ENCODE measurements at regions not wholly inside any gene's neighbourhood (a gene's known extent, or its start where the extent isn't known, plus 50 kb on each side); places are given as distances from the start of the nearest gene placed in this dataset.

- TF ChIP-seq CTCF (IDR thresholded peaks at IDR 0.05; ENCODE audit: poor library complexity) (no peak), EZH2 (IDR thresholded peaks at IDR 0.05; ENCODE audit: borderline replicate concordance) (no peak), EZH2phosphoT487 (IDR thresholded peaks at IDR 0.05; ENCODE audit: low read depth, severe bottlenecking, unreplicated experiment) (no peak)
These were observed 211.8 kb downstream of the PPP4R3C start for GRCh38 chrX:27251369-27251768.
